SK-N-MC (cell line): ENCODE measurements at regions not wholly inside any gene's neighbourhood (a gene's known extent, or its start where the extent isn't known, plus 50 kb on each side); places are given as distances from the start of the nearest gene placed in this dataset.

Experiments used
- EZH2 ChIP-seq: fragments of 200-600 bp; sonication (generic); IDR thresholded peaks from one replicate; pipeline ENCODE4 v1.6.1; 2017; ENCODE audit warnings: antibody characterized with exemption
- POLR2AphosphoS5 ChIP-seq: IDR thresholded peaks from 2 replicates; pipeline ENCODE4 v1.6.1; 2012; ENCODE audit warnings: mild to moderate bottlenecking, low read depth, low read length, borderline replicate concordance

- TF ChIP-seq POLR2AphosphoS5 (no peak), EZH2 (no peak)
Measured at GRCh38 chr12:23211384-23212320, 586.7 kb downstream of the ETNK1 start.
